Breast epithelium (tissue), 4 donors: ENCODE measurements at regions not wholly inside any gene's neighbourhood (a gene's known extent, or its start where the extent isn't known, plus 50 kb on each side); places are given as distances from the start of the nearest gene placed in this dataset.

Experiments used
- DNase-seq, 2 donors: peaks; one replicate each; pipeline ENCODE4 v3.0.0-alpha.2; 2019; ENCODE audit warnings: low spot score in 2 of 2
- H3K27ac ChIP-seq, 2 donors: fragments of 200-600 bp; sonication (generic) in 1 of 2; one replicate each; pipeline ENCODE4 v1.5.1; 2016 to 2019; ENCODE audit warnings: mild to moderate bottlenecking in 1 of 2
- H3K27me3 ChIP-seq, 2 donors: fragments of 200-600 bp; sonication (generic) in 1 of 2; one replicate each; pipeline versions ENCODE4 v1.5.1 to v1.6.0; 2017 to 2019; ENCODE audit warnings: control low read depth in 1 of 2, mild to moderate bottlenecking in 1 of 2
- H3K36me3 ChIP-seq: fragments of 200-600 bp; one replicate; pipeline ENCODE4 v1.5.1; 2019
- H3K4me1 ChIP-seq, 2 donors: fragments of 200-600 bp; sonication (generic); one replicate each; pipeline ENCODE4 v1.5.1; 2016 to 2019; ENCODE audit warnings: control low read depth in 1 of 2
- H3K4me3 ChIP-seq, 3 donors: fragments of 200-600 bp; sonication (generic); 1 replicate in 2 of 3; 2 replicates in 1 of 3; pipeline ENCODE4 v1.5.1; 2016 to 2019; ENCODE audit warnings: mild to moderate bottlenecking in 3 of 3, moderate library complexity in 2 of 3
- H3K9me3 ChIP-seq, 2 donors: fragments of 200-600 bp; sonication (generic) in 1 of 2; one replicate each; pipeline ENCODE4 v1.5.1; 2016 to 2019; ENCODE audit warnings: control low read depth in 1 of 2
- POLR2A ChIP-seq: fragments of 450-650 bp; IDR thresholded peaks from one replicate; pipeline ENCODE4 v1.6.1; 2016; ENCODE audit warnings: antibody characterized with exemption, mild to moderate bottlenecking, moderate library complexity
- POLR2AphosphoS5 ChIP-seq, 3 donors: sonication (generic); formaldehyde crosslinking; IDR thresholded peaks; one replicate each; pipeline ENCODE4 v1.6.1; 2017; ENCODE audit warnings: antibody characterized with exemption in 3 of 3
- intact Hi-C: fragments of 100-400 bp; cut with DNase I; formaldehyde crosslinking; loops from one replicate; pipeline ENCODE4 v1.15.1; 2023; ENCODE audit warnings: low total_unique reads
- TF ChIP-seq, protein P1 (sequence below), 3 donors: fragments of 450-650 bp; IDR thresholded peaks; one replicate each; pipeline ENCODE4 v1.5.1; 2016 to 2017; ENCODE audit warnings: antibody characterized with exemption in 3 of 3, mild to moderate bottlenecking in 3 of 3, moderate library complexity in 3 of 3

DNA sequence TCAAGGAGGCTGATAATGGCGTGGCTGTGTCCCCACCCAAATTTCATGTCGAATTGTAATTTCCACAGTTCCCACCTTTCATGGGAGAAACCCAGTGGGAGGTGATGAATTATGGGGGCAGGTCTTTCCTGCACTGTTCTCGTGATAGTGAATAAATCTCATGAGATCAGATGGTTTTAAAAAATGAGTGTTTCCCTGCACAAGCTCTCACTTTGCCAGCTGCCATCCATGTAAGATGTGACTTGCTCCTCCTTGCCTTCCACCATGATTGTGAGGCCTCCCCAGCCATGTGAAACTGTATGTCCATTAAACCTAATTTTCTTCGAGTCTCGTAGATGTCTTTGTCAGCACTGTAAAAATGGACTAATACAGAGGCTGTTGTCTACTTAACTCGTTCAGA, 488.3 kb downstream of the SPRY1 start:
- intact Hi-C loops, result no loop called here
- Histone ChIP-seq H3K4me1 (no peaks in the 10 kb centered on the region), H3K4me3 (no peak overlapping the region), H3K27me3 (no peaks in the 10 kb centered on the region), H3K27ac (no peak overlapping the region), H3K9me3 (no peaks in the 10 kb centered on the region), H3K36me3 (no peaks in the 10 kb centered on the region)
- DNase-seq, result no peak
- TF ChIP-seq, protein P1, sequence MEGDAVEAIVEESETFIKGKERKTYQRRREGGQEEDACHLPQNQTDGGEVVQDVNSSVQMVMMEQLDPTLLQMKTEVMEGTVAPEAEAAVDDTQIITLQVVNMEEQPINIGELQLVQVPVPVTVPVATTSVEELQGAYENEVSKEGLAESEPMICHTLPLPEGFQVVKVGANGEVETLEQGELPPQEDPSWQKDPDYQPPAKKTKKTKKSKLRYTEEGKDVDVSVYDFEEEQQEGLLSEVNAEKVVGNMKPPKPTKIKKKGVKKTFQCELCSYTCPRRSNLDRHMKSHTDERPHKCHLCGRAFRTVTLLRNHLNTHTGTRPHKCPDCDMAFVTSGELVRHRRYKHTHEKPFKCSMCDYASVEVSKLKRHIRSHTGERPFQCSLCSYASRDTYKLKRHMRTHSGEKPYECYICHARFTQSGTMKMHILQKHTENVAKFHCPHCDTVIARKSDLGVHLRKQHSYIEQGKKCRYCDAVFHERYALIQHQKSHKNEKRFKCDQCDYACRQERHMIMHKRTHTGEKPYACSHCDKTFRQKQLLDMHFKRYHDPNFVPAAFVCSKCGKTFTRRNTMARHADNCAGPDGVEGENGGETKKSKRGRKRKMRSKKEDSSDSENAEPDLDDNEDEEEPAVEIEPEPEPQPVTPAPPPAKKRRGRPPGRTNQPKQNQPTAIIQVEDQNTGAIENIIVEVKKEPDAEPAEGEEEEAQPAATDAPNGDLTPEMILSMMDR (IDR thresholded peaks at IDR 0.05), result no peak
- TF ChIP-seq POLR2A, result no peak
- no peak for TF ChIP-seq POLR2AphosphoS5 (IDR thresholded peaks at IDR 0.05)

DNA sequence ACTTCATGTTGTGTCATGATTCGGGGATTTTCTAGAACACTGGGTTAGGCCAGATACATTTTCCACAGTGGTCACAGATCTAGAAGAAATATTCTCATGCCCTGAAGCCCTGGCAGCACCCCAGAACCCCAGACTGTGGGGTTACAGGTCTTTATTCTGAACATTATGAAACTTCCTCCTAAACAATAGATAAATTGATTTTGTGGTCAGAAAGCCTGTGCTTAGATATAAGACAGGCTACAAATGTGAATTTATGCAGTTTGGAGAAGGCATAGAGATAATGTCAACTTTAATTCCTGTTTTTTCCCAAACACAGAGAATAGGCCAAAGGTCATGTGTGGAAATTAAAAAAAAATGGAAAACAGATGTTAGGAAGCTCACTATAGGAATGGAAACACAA, 492.9 kb downstream of the SPRY1 start:
- H3K36me3 ChIP-seq, result no peaks in the 10 kb centered on the region
- no peaks in the 10 kb centered on the region for H3K4me1 ChIP-seq
- no peaks in the 10 kb centered on the region for H3K9me3 ChIP-seq
- intact Hi-C loops, result no loop called here
- H3K4me3 ChIP-seq, result no peak overlapping the region
- TF ChIP-seq, protein P1 (IDR thresholded peaks at IDR 0.05), result no peak
- TF ChIP-seq POLR2AphosphoS5 (IDR thresholded peaks at IDR 0.05), result no peak
- TF ChIP-seq POLR2A, result no peak
- no peaks in the 10 kb centered on the region for H3K27me3 ChIP-seq
- peak overlapping the region in 1 of 2 donors; percentile 16 for H3K27ac ChIP-seq
- no peak for DNase-seq

DNA sequence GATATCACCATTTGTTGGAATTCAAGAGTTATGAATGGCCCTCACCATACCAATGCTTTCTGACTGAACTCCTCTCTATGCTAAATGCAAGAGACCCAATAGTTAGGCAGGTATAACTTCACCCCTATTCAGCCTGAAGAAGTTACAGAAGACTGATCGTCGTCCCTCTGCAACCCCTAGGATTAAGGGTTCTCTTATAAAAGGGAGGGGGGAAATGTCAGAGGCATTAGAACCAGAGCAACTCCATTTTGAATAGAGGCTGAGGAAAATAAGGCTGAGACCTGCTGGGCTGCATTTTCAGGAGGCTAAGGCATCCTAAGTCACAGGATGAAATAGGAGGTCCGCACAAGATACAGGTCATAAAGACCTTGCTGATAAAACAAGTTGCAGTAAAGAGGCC, 494.3 kb downstream of the SPRY1 start:
- TF ChIP-seq, protein P1 (IDR thresholded peaks at IDR 0.05), result no peak
- TF ChIP-seq POLR2A, result no peak
- DNase-seq, result no peak
- H3K4me1 ChIP-seq, result no peaks in the 10 kb centered on the region
- no peaks in the 10 kb centered on the region for H3K9me3 ChIP-seq
- no peak overlapping the region for H3K4me3 ChIP-seq
- no peaks in the 10 kb centered on the region for H3K36me3 ChIP-seq
- H3K27me3 ChIP-seq, result no peaks in the 10 kb centered on the region
- no peak overlapping the region for H3K27ac ChIP-seq
- intact Hi-C loops, result no loop called here

DNA sequence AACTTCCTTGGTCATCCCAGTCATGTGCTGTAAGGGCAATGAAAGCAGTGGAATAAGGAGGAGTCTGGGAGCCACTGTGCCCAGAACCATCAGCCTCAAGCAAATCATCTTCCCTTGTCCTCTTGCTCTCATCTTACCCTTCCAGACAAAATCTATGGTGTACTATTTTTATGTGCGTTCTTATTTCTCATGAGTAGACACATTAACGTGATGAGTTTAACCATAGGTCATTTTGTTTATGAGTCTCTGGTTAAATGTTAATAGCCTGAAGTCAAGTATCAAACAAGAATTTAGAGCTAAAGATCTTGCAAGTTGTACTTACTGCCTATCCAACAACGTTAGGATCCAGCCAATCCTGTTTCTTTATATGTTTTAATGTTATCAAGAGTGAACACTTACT, 495.3 kb downstream of the SPRY1 start:
- Histone ChIP-seq H3K9me3 (no peaks in the 10 kb centered on the region), H3K4me1 (no peaks in the 10 kb centered on the region), H3K27me3 (no peaks in the 10 kb centered on the region), H3K27ac (peak overlapping the region in 1 of 2 donors; percentile 19), H3K36me3 (no peaks in the 10 kb centered on the region), H3K4me3 (no peak overlapping the region)
- no peak for DNase-seq
- no peak for TF ChIP-seq POLR2AphosphoS5 (IDR thresholded peaks at IDR 0.05)
- TF ChIP-seq, protein P1 (IDR thresholded peaks at IDR 0.05), result no peak
- no peak for TF ChIP-seq POLR2A
- intact Hi-C loops, result no loop called here

DNA sequence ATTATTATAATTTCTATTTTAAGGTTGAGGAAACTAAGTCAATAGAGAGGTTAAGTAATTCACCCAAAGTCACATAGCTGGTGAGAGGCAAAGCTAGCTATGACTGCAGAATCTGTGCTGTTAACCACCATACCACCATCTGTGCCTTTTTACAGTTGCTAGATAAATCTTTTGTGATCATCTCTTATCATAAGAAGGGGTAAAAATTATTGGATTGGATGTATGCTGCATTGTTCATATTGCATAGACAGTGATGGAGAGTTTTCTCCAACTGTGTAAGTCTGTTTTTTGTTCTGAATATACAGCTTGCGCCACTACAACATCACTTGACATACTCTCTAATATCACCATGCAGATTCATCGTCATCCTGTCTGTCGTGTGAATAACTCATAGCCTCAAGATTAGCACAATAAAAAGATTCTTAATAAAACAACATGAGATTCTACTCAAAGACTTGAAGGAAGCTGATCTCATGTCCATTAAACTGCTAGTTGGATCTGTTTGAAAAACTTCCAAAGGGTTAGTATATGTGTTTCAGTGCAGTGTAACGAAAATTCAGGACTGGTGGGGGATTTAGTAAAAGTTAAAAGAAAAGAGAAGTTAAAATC, 495.9 kb downstream of the SPRY1 start:
- H3K27ac ChIP-seq, result peak overlapping the region in 1 of 2 donors; percentile 54
- H3K4me3 ChIP-seq, result no peak overlapping the region
- TF ChIP-seq POLR2AphosphoS5 (IDR thresholded peaks at IDR 0.05) (no peak), POLR2A (no peak)
- TF ChIP-seq, protein P1 (IDR thresholded peaks at IDR 0.05), result no peak
- H3K9me3 ChIP-seq, result no peaks in the 10 kb centered on the region
- no peak for DNase-seq
- intact Hi-C loops, result no loop called here
- H3K36me3 ChIP-seq, result no peaks in the 10 kb centered on the region
- H3K4me1 ChIP-seq, result no peaks in the 10 kb centered on the region
- no peaks in the 10 kb centered on the region for H3K27me3 ChIP-seq
